Activated T-cell treated with anti-CD3 and anti-CD28 coated beads, Interleukin-2, amount 50 U/mL, for 72 hours (primary cell): ENCODE measurements at regions not wholly inside any gene's neighbourhood (a gene's known extent, or its start where the extent isn't known, plus 50 kb on each side); places are given as distances from the start of the nearest gene placed in this dataset.
"Not testable (repeated sequence)": the region's sequence is repeated elsewhere in the genome, so short reads cannot be mapped to it uniquely, and the experiment has no call there.

Source experiments
- ATAC-seq, 2 donors: fragments of 150-1000 bp; cut with Tn5 transposase; replicated peaks in 1 of 2; 2 replicates each; pipeline ENCODE4 v1.10.0; 2021; ENCODE audit warnings: moderate library complexity in 2 of 2, mild to moderate bottlenecking in 1 of 2
- DNase-seq, 2 donors: peaks; one replicate each; pipeline ENCODE4 v3.0.0; 2021 to 2022; ENCODE audit warnings: mixed read lengths in 1 of 2
- H3K27ac Mint-ChIP-seq: one replicate; pipeline ENCODE4 v1.8.0; 2022; ENCODE audit warnings: mild to moderate bottlenecking, moderate library complexity, mixed read lengths
- H3K27me3 Mint-ChIP-seq: one replicate; pipeline ENCODE4 v1.8.0; 2022; ENCODE audit warnings: low read depth, mixed read lengths
- H3K36me3 Mint-ChIP-seq, 2 donors: one replicate each; pipeline ENCODE4 v1.8.0; 2022; ENCODE audit warnings: mixed read lengths in 2 of 2, mild to moderate bottlenecking in 1 of 2; ENCODE audit not compliant: insufficient read depth in 2 of 2
- H3K4me1 Mint-ChIP-seq: one replicate; pipeline ENCODE4 v1.8.0; 2022; ENCODE audit warnings: low read depth, mixed read lengths
- H3K4me3 Mint-ChIP-seq, 2 donors: one replicate each; pipeline ENCODE4 v1.8.0; 2022; ENCODE audit warnings: mild to moderate bottlenecking in 2 of 2, mixed read lengths in 2 of 2, moderate library complexity in 2 of 2
- H3K9me3 Mint-ChIP-seq, 2 donors: one replicate each; pipeline ENCODE4 v1.8.0; 2022; ENCODE audit warnings: mixed read lengths in 2 of 2

DNA sequence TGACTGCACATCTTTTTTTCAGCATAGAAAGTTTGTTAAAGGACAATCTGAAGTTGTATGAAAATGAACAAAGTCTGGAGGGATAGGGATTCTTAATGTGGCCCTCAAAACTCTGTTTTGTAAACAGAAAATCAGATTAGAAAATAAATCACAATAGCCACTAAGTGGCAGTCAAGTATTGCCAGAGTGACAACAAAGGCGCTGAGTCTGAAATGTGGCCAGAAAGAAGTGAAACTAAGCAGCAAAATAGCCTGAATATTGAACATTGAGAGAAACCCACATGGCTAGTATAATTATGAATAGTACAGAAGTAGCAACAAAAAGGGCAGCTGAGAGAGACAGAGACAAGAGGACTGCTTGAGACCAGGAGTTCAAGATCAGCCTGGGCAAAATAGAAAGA lies 81.1 kb upstream of the CT45A1 start:
- Mint-ChIP-seq H3K4me1 (no peaks in the 10 kb centered on the region), H3K9me3 (no peaks in the 10 kb centered on the region), H3K4me3 (no peak overlapping the region), H3K36me3 (no peaks in the 10 kb centered on the region), H3K27me3 (peaks cover 34% of the 10 kb centered on the region), H3K27ac (no peak overlapping the region)
- ATAC-seq, result no peak
- no peak for DNase-seq

DNA sequence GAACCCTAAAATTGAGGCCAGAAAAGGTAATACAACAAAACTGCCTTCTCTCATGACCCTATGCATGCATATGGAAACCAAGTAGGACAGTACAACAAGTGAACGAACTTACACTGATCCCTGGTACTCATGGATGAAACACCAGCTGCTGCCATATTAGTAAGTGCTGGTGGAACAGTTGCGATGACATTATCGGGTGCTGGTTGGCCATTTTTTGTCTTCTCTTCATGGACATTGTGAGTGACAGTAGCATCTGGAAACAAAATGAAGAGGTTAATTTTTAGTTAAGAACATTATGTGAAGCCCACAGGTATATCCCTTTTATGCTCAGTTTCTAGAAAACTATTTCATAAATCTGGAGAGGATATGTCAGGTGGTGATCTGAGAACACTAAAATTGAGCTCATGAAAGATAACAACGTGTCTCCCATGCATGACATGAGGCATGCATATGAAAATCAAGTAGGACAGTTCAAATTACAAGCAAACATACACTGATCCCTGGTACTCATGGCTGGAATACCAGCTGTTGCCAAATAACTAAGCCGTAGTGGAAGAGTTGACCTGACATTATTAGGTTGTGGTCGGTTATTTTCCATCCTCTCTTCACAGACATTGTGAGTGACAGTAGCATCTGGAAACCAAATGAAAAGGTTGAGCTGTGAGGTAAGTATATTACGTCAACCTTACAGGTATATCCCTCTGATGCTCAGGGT lies 74.2 kb upstream of the CT45A1 start:
- ATAC-seq, result no peak
- no peak overlapping the region for H3K4me3 Mint-ChIP-seq
- no peaks in the 10 kb centered on the region for H3K9me3 Mint-ChIP-seq
- no peaks in the 10 kb centered on the region for H3K4me1 Mint-ChIP-seq
- no peak for DNase-seq
- peaks cover 59% of the 10 kb centered on the region for H3K27me3 Mint-ChIP-seq
- H3K27ac Mint-ChIP-seq, result no peak overlapping the region
- no peaks in the 10 kb centered on the region for H3K36me3 Mint-ChIP-seq

DNA sequence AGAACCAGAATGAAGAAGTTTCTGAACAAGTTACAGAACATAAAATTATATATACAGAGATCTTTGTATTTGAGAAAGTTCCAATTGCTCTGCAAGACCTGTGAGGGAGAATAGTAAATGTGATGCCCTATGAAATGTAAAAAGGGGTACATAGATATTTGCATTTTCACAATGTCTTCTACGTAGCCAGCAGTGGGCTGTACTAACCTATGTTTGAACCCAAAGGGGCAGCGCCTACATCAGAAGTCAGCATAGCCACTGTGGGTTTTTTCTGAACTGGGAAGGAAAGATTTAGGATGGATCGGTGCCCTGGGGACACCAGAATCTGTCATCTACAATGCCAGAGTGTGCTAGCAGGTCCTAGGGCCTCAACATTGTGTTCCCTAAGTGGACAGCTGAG lies 69.5 kb upstream of the CT45A1 start:
- no peak for ATAC-seq
- Mint-ChIP-seq H3K36me3 (no peaks in the 10 kb centered on the region), H3K9me3 (no peaks in the 10 kb centered on the region), H3K27me3 (peaks cover 38% of the 10 kb centered on the region), H3K4me1 (no peaks in the 10 kb centered on the region), H3K4me3 (no peak overlapping the region), H3K27ac (no peak overlapping the region)
- no peak for DNase-seq

GRCh38 chrX:135644624-135645023 lies 68.8 kb upstream of the CT45A1 start:
- Mint-ChIP-seq H3K4me3 (no peak overlapping the region), H3K4me1 (no peaks in the 10 kb centered on the region), H3K36me3 (no peaks in the 10 kb centered on the region), H3K9me3 (no peaks in the 10 kb centered on the region), H3K27me3 (peaks cover 32% of the 10 kb centered on the region), H3K27ac (no peak overlapping the region)
- no peak for DNase-seq
- no peak for ATAC-seq

GRCh38 chrX:135649029-135649428 lies 64.4 kb upstream of the CT45A1 start:
- H3K4me3 Mint-ChIP-seq, result no peak overlapping the region
- H3K4me1 Mint-ChIP-seq, result no peaks in the 10 kb centered on the region
- no peaks in the 10 kb centered on the region for H3K9me3 Mint-ChIP-seq
- no peaks in the 10 kb centered on the region for H3K36me3 Mint-ChIP-seq
- peaks cover 13% of the 10 kb centered on the region for H3K27me3 Mint-ChIP-seq
- ATAC-seq (no peak), DNase-seq (no peak)
- no peak overlapping the region for H3K27ac Mint-ChIP-seq

DNA sequence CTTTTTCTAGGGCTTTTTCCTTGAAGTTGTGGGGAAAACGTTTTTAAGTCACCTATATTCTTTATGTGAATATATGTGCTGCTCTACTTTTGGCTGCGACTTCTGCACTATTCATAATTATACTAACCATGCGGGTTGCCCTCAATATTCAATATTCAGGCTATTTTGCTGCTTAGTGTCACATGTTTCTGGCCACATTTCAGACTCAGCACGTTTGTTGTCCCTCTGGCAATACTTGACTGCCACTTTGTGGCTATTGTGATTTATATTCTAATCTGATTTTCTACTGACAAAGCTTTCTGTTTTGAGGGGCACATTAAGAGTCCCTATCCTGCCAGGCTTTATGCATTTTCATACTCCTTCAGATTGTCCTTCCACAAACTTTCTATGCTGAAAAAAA lies 63.9 kb upstream of the CT45A1 start:
- ATAC-seq (no peak), DNase-seq (no peak)
- no peak overlapping the region for H3K4me3 Mint-ChIP-seq
- no peaks in the 10 kb centered on the region for H3K36me3 Mint-ChIP-seq
- no peaks in the 10 kb centered on the region for H3K9me3 Mint-ChIP-seq
- no peaks in the 10 kb centered on the region for H3K4me1 Mint-ChIP-seq
- H3K27me3 Mint-ChIP-seq, result peaks cover 8% of the 10 kb centered on the region
- no peak overlapping the region for H3K27ac Mint-ChIP-seq

DNA sequence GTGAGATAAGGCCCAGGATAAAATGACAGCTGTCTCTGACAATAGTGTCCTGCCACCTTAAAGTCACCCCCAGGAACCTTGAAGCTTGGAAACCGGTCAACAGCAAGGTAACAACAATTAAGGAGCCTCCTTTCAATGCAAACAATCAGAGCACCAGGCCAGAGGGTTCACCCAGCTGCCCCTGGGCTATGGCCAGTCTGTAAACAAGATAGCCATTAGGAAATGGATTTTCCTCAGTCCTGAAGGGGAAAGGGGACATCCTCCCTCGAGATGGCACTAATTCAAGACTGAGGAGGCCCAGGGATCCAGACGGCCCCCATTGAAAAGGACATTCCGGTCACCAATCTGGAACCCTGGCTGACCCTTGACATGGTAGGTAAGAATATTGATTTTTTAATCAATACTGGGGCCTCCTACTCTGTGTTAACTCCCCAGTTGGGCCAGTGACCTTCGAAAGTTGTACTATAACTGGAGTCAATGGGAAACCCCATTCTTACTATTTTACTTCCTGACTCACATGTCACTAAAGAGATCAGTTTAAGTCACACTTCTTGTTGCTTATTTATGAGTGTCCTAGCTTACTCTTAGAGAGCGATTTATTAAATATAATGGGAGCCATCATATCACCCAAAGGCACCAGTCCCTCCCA lies 61.7 kb upstream of the CT45A1 start:
- Mint-ChIP-seq H3K36me3 (no peaks in the 10 kb centered on the region), H3K4me3 (no peak overlapping the region), H3K27ac (no peak overlapping the region), H3K4me1 (no peaks in the 10 kb centered on the region), H3K27me3 (peaks cover 8% of the 10 kb centered on the region), H3K9me3 (no peaks in the 10 kb centered on the region)
- DNase-seq, result no peak
- no peak for ATAC-seq

DNA sequence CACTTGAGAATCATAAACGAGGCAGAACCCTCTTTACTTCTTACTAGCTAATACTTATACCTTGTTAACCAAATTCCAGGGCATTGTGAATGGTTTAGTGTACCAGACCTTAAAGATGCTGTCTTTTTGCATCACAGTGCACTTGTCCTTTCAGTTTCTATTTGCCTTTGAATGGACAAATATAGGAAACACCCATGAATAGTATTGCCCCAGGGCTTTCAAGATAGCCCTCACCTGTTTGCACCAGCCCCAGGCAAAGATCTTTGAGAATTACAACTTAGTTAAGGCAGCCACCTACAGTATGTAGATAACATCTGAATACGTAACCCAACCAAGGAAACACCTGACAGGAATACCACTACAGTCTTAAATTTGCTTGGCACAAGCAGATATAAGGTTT lies 60.8 kb upstream of the CT45A1 start:
- Mint-ChIP-seq H3K4me1 (no peaks in the 10 kb centered on the region), H3K4me3 (no peak overlapping the region)

GRCh38 chrX:135657952-135658654 lies 55.3 kb upstream of the CT45A1 start:
- H3K9me3 Mint-ChIP-seq, H3K27ac Mint-ChIP-seq, H3K4me3 Mint-ChIP-seq, ATAC-seq, DNase-seq, H3K4me1 Mint-ChIP-seq, H3K36me3 Mint-ChIP-seq: not testable (repeated sequence)
- H3K27me3 Mint-ChIP-seq, result peaks cover 17% of the 10 kb centered on the region

More for the DNA sequence above, 60.8 kb upstream of the CT45A1 start:
- Mint-ChIP-seq H3K36me3 (no peaks in the 10 kb centered on the region), H3K27me3 (peaks cover 17% of the 10 kb centered on the region), H3K9me3 (no peaks in the 10 kb centered on the region), H3K27ac (no peak overlapping the region)
- DNase-seq, result no peak
- no peak for ATAC-seq
